Lower leg skin (tissue), 3 donors: ENCODE measurements at regions not wholly inside any gene's neighbourhood (a gene's known extent, or its start where the extent isn't known, plus 50 kb on each side); places are given as distances from the start of the nearest gene placed in this dataset.

Source experiments
- POLR2A ChIP-seq, 2 donors: fragments of 450-650 bp; IDR thresholded peaks; one replicate each; pipeline ENCODE4 v1.6.1; 2016 to 2017; ENCODE audit warnings: antibody characterized with exemption in 2 of 2, mild to moderate bottlenecking in 1 of 2, moderate library complexity in 1 of 2
- TF ChIP-seq, protein P1 (sequence below), 3 donors: fragments of 450-650 bp; IDR thresholded peaks; one replicate each; pipeline ENCODE4 v1.5.1; 2016; ENCODE audit warnings: antibody characterized with exemption in 3 of 3, mild to moderate bottlenecking in 3 of 3, moderate library complexity in 2 of 3

GRCh38 chr13:80030491-80030890, 310.4 kb downstream of the SPRY2 start:
- TF ChIP-seq POLR2A (IDR thresholded peaks at IDR 0.05), result no peak
- TF ChIP-seq, protein P1, sequence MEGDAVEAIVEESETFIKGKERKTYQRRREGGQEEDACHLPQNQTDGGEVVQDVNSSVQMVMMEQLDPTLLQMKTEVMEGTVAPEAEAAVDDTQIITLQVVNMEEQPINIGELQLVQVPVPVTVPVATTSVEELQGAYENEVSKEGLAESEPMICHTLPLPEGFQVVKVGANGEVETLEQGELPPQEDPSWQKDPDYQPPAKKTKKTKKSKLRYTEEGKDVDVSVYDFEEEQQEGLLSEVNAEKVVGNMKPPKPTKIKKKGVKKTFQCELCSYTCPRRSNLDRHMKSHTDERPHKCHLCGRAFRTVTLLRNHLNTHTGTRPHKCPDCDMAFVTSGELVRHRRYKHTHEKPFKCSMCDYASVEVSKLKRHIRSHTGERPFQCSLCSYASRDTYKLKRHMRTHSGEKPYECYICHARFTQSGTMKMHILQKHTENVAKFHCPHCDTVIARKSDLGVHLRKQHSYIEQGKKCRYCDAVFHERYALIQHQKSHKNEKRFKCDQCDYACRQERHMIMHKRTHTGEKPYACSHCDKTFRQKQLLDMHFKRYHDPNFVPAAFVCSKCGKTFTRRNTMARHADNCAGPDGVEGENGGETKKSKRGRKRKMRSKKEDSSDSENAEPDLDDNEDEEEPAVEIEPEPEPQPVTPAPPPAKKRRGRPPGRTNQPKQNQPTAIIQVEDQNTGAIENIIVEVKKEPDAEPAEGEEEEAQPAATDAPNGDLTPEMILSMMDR (IDR thresholded peaks at IDR 0.05), result no peak
